Stimulated activated effector memory CD8-positive, alpha-beta T cell treated with anti-CD3 and anti-CD28 coated beads, Interleukin-12 subunit alpha, Interleukin-12 subunit beta, amount 100 ng/mL, for 72 hours (primary cell): ENCODE measurements at regions not wholly inside any gene's neighbourhood (a gene's known extent, or its start where the extent isn't known, plus 50 kb on each side); places are given as distances from the start of the nearest gene placed in this dataset.

Source experiments
- ATAC-seq: fragments of 150-1000 bp; cut with Tn5 transposase; 2 replicates; pipeline ENCODE4 v1.10.0; 2021
- DNase-seq, 2 donors: peaks; one replicate each; pipeline ENCODE4 v3.0.0; 2021 to 2022; ENCODE audit warnings: low spot score in 2 of 2
- H3K27ac Mint-ChIP-seq: one replicate; pipeline ENCODE4 v1.8.0; 2022; ENCODE audit warnings: mild to moderate bottlenecking, mixed read lengths
- H3K36me3 Mint-ChIP-seq: one replicate; pipeline ENCODE4 v1.8.0; 2022; ENCODE audit warnings: mild to moderate bottlenecking, mixed read lengths
- H3K4me1 Mint-ChIP-seq: one replicate; pipeline ENCODE4 v1.8.0; 2022; ENCODE audit warnings: mixed read lengths
- H3K4me3 Mint-ChIP-seq: one replicate; pipeline ENCODE4 v1.8.0; 2022; ENCODE audit warnings: mild to moderate bottlenecking, mixed read lengths
- H3K9me3 Mint-ChIP-seq: one replicate; pipeline ENCODE4 v1.8.0; 2022; ENCODE audit warnings: mixed read lengths

DNA sequence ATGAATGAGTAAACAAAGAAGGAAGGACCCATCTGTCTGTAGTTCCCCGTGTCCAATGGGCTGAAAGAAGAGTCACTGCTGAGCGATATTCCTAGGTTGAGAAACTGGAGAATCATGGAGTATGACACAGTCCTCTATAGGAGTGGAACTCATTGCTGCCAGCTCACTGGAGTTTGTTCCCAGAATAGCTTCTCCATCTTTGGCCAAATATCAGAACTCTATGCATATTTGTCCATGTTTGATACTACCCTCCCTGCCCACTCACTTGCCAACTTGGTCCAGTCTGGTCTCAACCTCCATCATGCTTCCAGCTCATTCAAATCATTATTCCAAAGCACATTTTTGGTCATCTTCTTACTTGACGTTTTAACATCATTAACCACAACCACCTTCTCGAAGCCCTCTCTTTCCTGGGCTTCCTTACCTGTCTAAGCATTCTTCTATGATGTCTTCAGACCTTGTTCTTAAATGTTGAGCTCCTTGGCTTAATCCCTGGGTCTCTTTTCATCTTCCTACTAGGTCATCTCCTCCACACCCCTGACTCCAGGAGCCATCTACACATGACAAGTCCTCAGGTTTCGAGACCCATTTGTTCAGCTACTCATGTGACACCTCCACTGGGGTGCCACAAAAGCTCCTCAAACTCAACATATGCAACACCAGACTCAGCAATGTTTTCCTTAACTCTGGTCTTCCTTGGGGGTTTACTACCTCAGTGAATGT is 221.6 kb downstream of the MYCN start:
- no peaks in the 10 kb centered on the region for H3K36me3 Mint-ChIP-seq
- H3K4me1 Mint-ChIP-seq, result no peaks in the 10 kb centered on the region
- no peak overlapping the region for H3K27ac Mint-ChIP-seq
- H3K4me3 Mint-ChIP-seq, result no peak overlapping the region
- ATAC-seq, result no peak
- no peaks in the 10 kb centered on the region for H3K9me3 Mint-ChIP-seq
- DNase-seq, result no peak

DNA sequence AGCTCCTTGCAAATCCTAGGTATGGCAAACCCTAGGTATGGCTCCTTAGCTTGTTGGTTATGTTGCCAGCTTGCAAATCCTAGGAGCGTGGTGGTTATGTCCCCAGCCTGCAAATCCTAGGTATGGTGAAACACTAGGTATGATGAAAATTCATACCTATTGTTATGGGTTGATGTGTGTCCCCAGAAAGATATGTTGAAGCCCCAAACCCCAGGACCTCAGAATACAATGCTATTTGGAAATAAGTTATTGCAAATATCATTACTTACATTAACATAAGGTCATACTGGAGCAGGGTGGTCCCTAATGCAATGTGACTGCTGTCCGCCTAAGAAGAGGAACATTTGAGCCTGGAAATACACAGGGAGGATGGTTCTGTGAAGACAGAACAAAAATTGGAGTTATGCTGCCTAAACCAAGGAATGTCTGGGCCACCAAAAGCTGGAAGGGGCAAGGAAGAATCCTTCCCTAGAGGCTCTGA is 220.8 kb downstream of the MYCN start:
- ATAC-seq (no peak), DNase-seq (no peak)
- no peak overlapping the region for H3K4me3 Mint-ChIP-seq
- H3K4me1 Mint-ChIP-seq, result no peaks in the 10 kb centered on the region
- no peak overlapping the region for H3K27ac Mint-ChIP-seq
- no peaks in the 10 kb centered on the region for H3K36me3 Mint-ChIP-seq
- no peaks in the 10 kb centered on the region for H3K9me3 Mint-ChIP-seq

DNA sequence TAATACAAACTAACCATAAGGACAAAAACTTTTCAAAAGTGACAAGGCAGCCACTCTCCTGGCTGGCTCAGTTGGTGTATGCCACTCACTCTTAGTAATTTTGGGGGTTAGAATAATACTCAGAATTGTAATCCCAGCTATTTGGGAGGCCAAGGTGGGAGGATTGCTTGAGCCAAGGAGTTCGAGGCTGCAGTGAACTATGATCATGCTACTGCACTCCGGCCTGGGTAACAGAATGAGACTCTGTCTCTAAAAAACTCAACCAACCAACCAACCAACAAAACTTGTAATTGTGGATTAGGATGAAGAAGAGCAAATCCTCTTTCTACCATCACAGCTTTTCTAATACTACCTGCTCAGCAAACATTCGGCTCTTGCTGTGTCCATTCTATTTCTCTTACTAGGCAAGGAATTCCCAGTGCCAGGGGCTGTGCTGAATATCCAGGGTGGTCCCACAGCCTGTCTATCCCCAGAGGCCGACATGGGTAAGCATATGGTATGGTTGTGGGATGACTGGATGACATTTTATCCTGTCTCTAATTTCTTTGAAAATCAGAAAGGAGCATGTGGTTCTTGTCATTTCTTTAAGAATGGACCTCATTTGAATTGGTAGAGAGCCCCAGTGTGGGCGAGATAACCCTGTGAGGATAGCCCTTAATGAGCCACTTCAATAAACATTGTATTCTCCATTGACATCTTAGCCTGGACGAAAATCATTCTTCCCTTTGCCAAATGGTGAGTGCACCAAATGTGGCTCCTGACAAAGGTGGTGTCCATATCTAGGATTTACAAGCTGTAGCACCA is 220.1 kb downstream of the MYCN start:
- no peak overlapping the region for H3K4me3 Mint-ChIP-seq
- DNase-seq, result no peak
- no peaks in the 10 kb centered on the region for H3K36me3 Mint-ChIP-seq
- H3K4me1 Mint-ChIP-seq, result no peaks in the 10 kb centered on the region
- no peaks in the 10 kb centered on the region for H3K9me3 Mint-ChIP-seq
- no peak overlapping the region for H3K27ac Mint-ChIP-seq
- ATAC-seq, result no peak

DNA sequence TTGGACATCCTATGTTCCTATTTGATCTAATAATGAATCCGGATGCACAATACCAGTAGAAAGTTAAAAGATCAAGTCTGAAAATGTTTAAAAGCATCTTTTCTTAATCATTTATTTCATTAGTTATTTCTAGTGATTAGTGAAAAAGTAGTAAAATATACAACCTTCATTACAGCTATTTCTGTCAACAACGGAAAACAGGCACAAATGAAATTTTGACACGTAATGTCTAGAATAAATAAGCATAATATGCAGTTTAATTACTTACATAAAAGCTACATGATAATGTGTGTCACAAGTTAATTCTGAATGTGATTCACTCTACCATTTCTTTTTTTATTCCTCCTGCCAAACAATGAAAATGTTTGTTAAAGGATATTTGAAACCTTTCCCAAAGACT is 216.1 kb downstream of the MYCN start:
- no peak overlapping the region for H3K4me3 Mint-ChIP-seq
- H3K9me3 Mint-ChIP-seq, result no peaks in the 10 kb centered on the region
- H3K4me1 Mint-ChIP-seq, result no peaks in the 10 kb centered on the region
- ATAC-seq (no peak), DNase-seq (no peak)
- no peaks in the 10 kb centered on the region for H3K36me3 Mint-ChIP-seq
- H3K27ac Mint-ChIP-seq, result no peak overlapping the region

DNA sequence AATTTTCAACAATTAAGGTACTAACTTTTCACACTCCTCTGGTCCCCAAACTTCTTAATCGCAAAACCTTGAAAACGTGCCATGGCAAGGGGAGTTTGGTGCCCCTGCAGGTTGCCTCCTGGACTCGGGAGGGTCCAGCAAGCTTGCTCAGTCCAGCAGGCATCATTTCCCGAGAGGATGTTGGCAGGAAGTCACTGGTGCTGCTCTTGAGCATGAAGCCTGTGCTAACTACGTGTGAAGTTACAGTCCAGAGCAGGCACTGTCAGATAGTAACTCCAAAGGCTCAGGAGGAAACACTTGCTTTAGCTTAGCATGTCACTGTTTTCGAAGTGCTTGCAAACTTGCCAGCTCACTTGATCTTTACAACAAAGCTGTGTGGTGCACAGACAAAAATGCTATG is 215.4 kb downstream of the MYCN start:
- ATAC-seq, result no peak
- H3K9me3 Mint-ChIP-seq, result no peaks in the 10 kb centered on the region
- H3K36me3 Mint-ChIP-seq, result no peaks in the 10 kb centered on the region
- H3K4me3 Mint-ChIP-seq, result no peak overlapping the region
- H3K27ac Mint-ChIP-seq, result no peak overlapping the region
- no peaks in the 10 kb centered on the region for H3K4me1 Mint-ChIP-seq
- DNase-seq, result peak in 1 of 2 donors; percentile 13

DNA sequence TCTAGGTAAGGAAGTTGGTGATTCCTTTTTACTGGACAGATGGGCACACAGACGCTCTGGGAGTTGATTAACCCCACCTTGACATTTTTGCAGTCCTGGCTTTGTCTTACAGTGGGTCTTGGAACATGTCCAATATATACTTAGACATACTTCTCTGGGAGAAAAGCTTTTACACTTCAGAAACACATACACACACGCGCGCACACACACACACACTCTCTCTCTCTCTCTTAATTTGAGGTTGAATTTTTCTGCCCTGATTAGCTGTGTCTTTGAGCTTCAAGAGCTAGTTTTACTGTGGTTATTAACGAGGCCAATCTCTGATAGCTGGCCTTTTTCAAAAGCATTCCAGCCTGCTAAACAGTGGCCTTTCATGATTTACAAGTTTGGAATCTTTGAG is 215.0 kb downstream of the MYCN start:
- no peaks in the 10 kb centered on the region for H3K9me3 Mint-ChIP-seq
- H3K4me3 Mint-ChIP-seq, result no peak overlapping the region
- H3K27ac Mint-ChIP-seq, result no peak overlapping the region
- DNase-seq (no peak), ATAC-seq (no peak)
- H3K36me3 Mint-ChIP-seq, result no peaks in the 10 kb centered on the region
- no peaks in the 10 kb centered on the region for H3K4me1 Mint-ChIP-seq

DNA sequence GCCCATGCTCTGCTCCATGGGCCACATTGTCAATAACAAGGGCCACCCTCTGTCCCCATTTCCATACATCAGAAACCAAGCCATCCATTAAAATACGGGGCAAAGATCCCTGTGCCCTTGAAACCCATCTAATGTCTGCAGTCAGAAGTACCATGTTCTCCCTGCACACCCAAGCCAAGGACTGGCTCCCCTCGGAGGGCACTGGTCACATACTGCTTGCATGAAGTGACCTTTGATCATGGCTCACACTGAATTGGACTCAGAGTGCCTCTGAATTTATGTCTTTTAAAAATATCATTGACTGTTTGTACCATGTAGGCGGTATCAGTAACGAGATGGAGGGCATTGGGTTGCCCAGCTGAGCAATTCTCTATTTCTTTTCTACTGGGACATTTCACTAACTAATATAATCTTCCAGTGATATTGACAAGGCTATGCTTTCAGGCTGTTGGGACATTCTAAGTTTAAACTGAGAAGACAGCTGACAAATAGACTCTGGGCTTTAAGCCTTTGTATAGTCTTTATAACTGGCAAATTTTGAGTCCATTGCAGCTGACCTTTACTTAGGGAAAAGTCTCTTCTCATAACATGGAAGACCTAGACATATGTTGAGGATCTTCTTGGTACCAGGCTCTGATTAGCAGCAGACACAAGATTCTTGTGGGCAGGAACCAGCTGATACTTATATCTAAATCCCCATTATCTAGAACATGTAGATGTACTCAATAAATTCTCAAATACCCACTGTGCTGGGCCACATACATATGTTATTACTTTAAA is 214.3 kb downstream of the MYCN start:
- no peak for ATAC-seq
- no peaks in the 10 kb centered on the region for H3K4me1 Mint-ChIP-seq
- H3K36me3 Mint-ChIP-seq, result no peaks in the 10 kb centered on the region
- H3K27ac Mint-ChIP-seq, result no peak overlapping the region
- no peak overlapping the region for H3K4me3 Mint-ChIP-seq
- H3K9me3 Mint-ChIP-seq, result no peaks in the 10 kb centered on the region
- DNase-seq, result peak in 1 of 2 donors; percentile 12

DNA sequence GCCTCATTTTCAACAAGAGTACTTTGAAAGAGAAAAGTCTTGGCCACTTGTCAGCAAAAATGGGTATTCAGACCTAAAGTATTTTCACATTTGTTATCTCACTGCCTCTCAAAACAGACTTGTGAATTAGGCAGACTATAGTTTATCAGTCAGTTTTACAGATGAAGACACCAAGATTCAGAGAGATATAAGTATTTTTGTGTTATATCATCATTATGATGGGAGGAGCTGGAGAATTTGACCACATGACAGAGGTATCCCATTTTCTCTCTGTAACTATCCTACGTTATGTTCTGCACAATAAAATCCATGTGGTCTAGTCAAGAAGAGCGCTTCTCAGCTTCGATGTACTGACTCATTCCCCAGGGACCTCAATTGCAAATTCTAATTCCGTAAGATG is 213.7 kb downstream of the MYCN start:
- DNase-seq (no peak), ATAC-seq (no peak)
- Mint-ChIP-seq H3K36me3 (no peaks in the 10 kb centered on the region), H3K9me3 (no peaks in the 10 kb centered on the region), H3K4me3 (no peak overlapping the region), H3K4me1 (no peaks in the 10 kb centered on the region), H3K27ac (no peak overlapping the region)

DNA sequence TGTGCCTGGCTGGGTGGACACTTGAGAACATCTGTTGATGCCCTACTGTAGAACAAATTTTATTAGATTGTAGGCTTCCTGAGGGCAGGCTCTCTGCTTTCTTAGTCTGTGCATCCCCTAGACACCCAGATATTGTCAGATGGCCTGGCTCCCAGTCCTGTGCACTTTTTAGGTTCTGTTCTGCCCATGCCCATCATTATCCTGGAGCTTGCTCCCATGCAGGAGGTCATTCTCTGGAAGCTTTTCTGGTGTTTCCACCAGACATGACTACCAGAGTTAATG is 213.3 kb downstream of the MYCN start:
- H3K4me3 Mint-ChIP-seq, result no peak overlapping the region
- no peak overlapping the region for H3K27ac Mint-ChIP-seq
- DNase-seq (peak in 1 of 2 donors; percentile 18), ATAC-seq (no peak)
- no peaks in the 10 kb centered on the region for H3K9me3 Mint-ChIP-seq
- H3K36me3 Mint-ChIP-seq, result no peaks in the 10 kb centered on the region
- H3K4me1 Mint-ChIP-seq, result no peaks in the 10 kb centered on the region

DNA sequence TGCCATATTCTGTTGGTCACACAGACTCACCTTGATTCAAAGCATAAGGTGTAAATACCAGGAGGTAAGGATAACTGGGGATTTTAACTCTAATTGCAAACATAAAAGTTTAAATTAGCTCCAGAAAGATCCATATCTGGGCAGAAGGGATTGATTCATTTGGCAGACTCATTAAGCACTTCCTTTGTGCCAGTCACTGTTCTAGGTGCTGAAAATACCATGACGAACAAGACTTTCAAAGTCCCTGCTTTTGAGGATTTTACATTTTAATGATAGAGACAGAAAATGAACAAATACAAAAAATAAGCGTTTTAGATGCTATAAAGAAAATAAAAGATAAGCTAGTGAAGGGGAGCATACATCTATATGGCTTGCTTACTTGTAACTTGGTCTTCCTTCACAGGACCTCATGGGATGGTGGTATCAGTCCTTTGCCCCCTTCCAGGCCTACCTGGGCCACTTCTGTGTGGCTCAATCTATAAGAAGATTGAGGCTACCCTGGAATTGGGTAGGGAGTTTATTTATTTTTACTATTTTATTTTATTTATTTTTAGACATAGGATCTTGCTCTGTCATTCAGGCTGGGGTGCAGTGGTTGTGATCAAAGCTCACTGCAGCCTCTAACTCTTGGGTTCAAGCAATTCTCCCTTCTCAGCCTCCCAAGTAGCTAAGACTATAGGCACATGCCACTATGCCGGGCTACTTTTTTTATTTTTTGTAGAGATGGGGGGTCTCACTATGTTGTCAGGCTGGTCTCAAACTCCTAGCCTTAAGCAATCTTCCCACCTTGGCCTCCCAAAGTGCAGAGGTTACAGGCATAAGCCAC is 212.8 kb downstream of the MYCN start:
- no peaks in the 10 kb centered on the region for H3K9me3 Mint-ChIP-seq
- DNase-seq (peak in 1 of 2 donors; percentile 4), ATAC-seq (no peak)
- H3K27ac Mint-ChIP-seq, result no peak overlapping the region
- H3K36me3 Mint-ChIP-seq, result no peaks in the 10 kb centered on the region
- H3K4me1 Mint-ChIP-seq, result no peaks in the 10 kb centered on the region
- no peak overlapping the region for H3K4me3 Mint-ChIP-seq

DNA sequence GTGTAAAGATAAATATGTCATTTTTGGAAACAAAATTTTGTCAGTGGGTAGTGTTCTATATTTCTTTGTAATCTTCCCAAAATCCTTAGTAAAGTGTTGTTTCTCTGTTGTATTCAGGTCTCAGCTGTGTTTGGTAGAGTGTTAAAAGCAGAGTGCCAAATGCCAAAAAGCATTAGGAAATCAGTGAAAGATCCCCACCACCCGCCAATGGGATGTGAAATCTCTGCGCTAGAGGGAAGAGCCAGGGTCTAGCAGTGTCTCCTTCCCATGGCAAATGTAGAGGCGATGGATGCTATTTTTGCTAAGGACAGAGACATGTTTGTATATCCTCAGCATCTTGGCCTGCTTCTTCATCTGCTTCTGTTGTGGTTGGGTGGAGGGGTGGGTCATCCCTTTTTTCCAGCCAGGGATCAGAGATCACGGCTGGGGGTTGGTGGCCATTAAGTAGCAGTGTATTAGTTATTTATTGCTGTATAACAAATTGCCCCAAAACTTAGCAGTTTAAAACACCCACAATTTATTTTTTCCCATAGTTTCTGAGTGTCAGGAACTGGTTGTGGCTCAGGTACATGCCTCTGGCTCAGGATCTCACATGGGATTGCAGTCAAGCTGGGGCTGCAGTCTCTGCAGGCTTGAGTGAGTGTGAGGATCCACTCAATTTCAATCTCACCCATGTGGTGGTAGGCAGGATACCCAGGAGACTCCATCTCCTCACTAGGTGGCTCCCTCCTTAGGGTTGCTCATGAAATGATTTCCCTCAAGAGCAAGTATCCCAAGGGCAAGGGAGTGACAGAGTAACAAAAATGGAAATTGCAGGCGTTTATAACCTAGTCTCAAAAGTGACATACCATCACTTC is 211.9 kb downstream of the MYCN start:
- peak in 1 of 2 donors; percentile 8 for DNase-seq
- no peak overlapping the region for H3K4me3 Mint-ChIP-seq
- H3K9me3 Mint-ChIP-seq, result no peaks in the 10 kb centered on the region
- H3K36me3 Mint-ChIP-seq, result no peaks in the 10 kb centered on the region
- ATAC-seq, result no peak
- no peaks in the 10 kb centered on the region for H3K4me1 Mint-ChIP-seq
- H3K27ac Mint-ChIP-seq, result no peak overlapping the region

DNA sequence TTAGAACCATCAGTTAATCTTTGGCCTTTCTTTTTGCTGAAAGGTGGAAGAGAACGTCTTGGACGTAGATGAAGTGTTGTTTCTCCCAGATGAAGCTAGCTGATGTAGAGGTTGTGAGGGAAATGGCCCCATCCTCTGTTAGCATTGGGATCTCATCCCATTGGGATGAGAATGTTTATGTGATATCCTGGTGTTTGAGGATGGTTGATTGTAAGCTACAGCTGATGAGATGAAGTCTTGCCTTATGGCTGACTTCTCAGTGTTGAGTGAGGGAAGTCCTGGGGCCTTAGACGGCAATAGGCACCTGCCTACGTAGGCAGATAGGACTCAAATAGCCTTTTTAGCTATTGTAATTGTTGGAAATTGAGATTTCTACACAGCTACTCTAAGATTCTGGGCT is 211.3 kb downstream of the MYCN start:
- H3K4me1 Mint-ChIP-seq, result no peaks in the 10 kb centered on the region
- H3K4me3 Mint-ChIP-seq, result no peak overlapping the region
- DNase-seq (peak in 1 of 2 donors; percentile 12), ATAC-seq (no peak)
- H3K27ac Mint-ChIP-seq, result no peak overlapping the region
- H3K36me3 Mint-ChIP-seq, result no peaks in the 10 kb centered on the region
- H3K9me3 Mint-ChIP-seq, result no peaks in the 10 kb centered on the region

DNA sequence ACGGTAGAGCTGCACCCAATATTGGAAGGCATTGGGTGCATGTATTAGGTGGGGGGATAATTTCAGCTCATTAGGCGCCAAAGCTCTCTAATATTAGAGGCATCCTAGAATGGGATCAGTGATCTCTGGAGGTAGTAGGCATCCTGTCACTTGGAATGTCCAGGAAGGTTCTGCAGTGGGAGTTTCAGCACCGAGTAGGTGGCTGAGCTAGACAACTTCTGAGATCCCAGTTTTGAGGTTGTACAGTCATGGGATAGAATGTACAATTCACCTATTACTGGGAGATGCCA is 210.9 kb downstream of the MYCN start:
- Mint-ChIP-seq H3K27ac (no peak overlapping the region), H3K4me1 (no peaks in the 10 kb centered on the region), H3K9me3 (no peaks in the 10 kb centered on the region), H3K36me3 (no peaks in the 10 kb centered on the region), H3K4me3 (no peak overlapping the region)
- DNase-seq, result peak in 1 of 2 donors; percentile 29
- ATAC-seq, result no peak

DNA sequence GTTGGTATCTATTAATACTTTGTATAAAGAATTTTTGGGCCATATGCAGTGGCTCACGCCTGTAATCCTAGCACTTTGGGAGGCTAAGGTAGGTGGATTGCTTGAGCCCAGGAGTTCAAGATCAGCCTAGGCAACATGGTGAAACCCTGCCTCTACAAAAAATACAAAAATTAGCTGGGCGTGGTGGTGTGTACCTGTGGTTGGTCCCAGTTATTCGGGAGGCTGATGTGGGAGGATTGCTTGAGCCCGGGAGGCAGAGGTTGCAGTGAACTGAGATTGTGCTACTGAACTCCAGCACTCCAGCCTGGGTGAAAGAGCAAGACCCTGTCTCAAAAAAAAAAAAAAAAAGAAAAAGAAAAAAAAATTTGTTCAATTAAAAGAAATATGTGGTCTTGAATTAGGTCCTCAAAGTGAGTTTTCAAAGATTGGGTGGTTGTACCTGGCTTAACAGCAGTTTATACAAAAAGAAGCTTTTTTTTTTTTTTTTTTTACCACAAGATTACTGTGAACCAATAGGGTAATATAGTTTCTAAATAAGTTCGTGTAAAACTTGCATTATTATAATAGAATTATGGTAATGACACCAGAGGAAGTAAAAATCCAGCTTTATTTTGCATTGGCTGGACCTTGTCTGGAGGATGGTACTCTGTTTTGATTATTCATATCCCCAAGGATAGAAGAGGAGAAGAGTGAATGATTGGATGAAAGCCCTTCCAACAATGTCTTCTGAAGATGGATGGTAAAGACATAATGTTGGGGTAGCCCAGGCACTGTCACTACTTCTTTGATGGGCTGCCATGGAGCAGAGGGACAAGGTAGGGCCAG is 210.3 kb downstream of the MYCN start:
- no peak overlapping the region for H3K27ac Mint-ChIP-seq
- DNase-seq (peak in 1 of 2 donors; percentile 29), ATAC-seq (no peak)
- H3K4me1 Mint-ChIP-seq, result no peaks in the 10 kb centered on the region
- no peak overlapping the region for H3K4me3 Mint-ChIP-seq
- H3K36me3 Mint-ChIP-seq, result no peaks in the 10 kb centered on the region
- H3K9me3 Mint-ChIP-seq, result no peaks in the 10 kb centered on the region
